ENCODE measurements at regions not wholly inside any gene's neighbourhood (a gene's known extent, or its start where the extent isn't known, plus 50 kb on each side); places are given as distances from the start of the nearest gene placed in this dataset.

DNA sequence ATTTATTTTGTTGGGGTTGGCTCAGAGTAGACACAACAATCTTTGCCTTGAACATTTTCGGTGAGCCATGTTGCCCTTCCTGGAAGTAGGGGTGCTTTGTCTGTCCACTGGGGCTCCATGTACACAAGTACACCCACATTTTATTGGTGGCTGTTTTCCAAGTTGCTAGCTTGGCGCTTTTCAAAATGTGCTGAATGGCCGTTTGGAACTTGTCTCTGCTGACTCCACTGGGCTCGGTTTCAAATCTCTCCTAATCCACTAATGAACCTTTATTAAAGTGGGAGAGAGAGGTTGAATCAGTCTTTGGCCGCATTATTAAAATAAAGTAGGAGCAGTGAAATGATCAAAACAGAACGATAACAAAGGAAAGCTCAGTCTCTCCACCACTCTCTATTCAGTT lies 64.6 kb upstream of the TAF11L2 start:
- DNase-seq, result no peak

DNA sequence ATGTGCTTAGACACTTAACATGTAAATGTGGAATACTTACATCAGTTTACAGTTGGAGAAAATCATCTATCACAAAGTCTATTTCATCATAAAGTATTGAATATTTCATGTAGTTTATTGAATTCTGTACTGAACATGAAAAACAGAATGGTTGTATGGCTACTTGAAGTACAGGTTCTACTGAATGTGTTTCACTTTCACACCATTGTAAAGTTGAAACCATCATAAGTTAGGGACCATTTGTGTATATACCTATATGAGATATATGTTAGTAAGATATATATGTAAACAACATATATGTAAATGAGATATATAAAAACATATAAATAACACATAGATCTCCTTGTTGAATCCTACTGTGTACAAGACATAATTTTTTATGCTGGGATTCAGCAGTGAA lies 63.0 kb upstream of the TAF11L2 start:
- no peak for DNase-seq

DNA sequence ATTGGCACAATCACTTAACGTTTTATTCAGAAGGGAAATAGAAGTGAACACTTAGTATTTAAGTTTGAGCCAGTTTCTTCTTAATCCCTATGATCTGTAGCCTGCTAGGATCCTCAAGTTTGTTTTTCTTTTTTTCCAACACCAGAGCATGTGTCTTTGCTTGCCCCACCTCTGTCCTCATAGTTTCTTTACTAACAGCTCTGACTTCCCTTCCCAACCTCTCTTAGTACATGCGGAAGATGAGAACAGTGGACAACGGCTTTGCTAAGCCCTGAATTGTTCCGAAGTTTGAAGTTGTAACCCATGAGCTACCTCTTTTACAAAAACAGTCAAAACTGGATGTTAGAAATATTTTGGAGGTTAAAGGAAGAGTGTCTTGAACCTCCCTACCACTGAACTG lies 61.7 kb upstream of the TAF11L2 start:
- no peak for DNase-seq

DNA sequence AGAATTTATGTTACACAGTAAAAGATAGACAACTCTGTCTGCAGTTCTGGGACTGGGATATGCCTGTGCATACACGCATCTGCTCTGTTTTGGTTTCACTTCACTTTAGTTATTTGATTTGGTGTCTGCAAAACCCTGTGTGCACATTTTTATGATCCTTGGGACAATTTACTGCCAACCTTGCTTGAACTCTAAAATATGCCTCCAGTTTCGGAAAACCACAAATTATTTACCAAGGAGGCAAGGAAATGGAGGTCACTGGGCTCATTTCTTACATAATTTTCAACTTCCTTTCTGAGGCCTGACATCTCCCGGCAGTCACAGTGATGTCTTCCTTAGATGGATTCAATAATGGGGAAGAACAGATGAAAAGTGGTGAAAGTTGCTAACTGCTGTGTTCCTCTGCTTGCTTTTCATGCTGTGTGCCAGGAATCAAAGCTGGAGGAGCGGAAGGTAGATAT lies 61.2 kb upstream of the TAF11L2 start:
- DNase-seq, result no peak

DNA sequence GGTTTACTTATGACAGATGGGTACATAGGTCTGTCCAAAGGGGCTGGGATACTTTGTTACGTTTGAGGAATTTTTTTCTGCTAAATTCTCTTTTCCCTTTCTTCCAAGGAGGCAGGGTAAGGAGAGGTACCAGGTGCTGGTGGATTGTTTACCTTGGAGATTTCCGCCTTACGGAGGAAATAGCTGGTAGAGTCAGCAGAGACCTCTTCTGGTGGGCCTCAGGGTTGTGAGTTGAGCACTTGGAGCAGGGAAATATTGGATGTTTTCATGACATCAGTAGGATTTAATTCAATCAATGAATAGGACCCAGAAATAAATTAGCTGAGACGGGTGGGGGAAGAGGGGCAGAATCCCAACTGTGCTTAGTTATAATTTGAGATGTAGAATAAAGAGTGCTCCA lies 60.0 kb upstream of the TAF11L2 start:
- no peak for DNase-seq

DNA sequence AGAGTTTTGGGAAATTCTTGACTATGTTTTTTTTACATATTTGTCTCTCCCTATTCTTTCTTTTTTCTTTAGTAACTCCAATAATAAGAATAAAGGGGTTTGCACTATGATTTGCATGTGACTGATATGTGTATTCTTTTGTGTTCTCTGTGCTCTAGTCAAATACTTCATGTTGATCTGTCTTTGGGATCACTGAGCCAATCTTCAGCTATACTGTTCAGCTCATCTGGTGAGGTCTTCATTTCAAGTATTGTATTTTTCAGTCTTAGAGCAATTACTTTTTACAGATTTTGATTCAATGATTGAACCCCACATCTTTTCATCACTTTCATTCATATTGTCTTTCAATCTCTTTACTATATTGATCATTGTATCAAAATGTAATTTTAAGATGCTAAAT lies 58.1 kb upstream of the TAF11L2 start:
- DNase-seq, result no peak

DNA sequence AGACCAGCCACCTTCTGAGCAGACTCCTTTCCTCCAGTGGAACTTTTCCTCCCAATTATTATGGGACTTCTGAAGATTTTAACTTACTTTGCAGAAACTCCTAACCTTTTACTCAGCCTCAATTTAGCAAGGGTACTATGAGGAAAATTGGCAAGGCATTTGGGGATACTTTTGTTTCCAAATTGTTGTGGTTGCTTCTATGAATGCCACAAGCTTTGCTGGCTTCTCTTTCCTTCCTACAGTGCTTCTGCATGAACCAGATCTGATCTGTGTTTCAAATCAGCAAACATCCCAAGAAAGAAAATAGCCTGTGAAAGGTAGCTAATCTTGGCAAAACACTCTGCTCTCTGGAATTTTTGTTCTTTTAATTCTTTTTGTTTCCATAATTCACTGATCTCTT lies 57.3 kb upstream of the TAF11L2 start:
- no peak for DNase-seq

DNA sequence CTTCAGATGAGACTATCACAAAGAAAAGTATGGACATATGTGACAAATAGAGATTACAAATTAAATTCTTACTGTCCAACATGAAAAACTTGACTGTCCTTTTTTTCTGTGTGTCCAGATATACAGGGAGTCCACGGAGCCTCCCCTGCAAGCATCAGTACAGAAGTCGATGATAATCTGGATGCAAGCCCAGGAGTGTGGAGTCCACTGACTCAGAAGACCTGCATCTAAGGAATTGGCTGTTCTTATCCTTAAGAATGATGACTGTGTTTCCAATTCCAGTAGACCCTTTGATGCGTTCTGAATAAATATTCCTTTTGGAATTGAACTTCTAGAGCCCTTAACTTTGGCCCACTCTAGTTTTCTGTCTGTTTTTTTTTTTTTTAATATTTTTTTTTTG lies 56.7 kb upstream of the TAF11L2 start:
- no peak for DNase-seq

DNA sequence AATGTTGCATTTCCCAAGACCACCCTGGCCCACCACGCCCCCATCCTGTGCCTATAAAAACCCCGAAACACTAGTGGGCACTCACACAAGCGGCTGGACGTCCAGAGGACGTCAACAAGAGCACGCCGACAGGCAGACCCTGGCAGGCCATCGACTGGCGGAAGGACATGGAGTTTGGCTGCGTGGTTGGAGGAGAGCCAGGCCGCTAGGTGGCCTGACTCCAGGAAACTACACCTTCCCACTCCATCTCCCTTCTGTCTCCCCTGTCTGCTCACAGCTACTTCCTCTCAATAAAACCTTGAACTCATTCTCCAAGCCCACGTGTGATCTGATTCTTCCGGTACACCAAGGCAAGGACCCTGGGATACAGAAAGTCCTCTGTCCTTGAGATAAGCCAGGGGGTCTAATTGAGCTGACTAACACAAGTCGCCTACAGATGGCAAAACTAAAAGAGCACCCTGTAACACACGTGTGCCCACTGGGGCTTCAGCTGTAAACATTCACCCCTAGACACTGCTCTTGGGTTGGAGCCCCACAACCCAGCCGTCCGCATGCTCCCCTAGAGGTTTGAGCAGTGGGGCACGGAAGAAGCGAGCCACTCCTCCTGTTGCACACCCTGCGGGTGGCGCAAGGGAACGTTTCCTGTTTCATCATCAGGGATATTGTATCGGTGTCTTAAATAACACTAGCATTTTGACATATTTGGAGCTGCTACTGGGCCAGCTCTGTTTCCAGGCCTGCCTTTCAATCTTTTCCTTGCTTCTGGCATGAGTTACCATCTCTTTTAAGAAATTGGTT lies 54.5 kb upstream of the TAF11L2 start:
- no peak for DNase-seq

DNA sequence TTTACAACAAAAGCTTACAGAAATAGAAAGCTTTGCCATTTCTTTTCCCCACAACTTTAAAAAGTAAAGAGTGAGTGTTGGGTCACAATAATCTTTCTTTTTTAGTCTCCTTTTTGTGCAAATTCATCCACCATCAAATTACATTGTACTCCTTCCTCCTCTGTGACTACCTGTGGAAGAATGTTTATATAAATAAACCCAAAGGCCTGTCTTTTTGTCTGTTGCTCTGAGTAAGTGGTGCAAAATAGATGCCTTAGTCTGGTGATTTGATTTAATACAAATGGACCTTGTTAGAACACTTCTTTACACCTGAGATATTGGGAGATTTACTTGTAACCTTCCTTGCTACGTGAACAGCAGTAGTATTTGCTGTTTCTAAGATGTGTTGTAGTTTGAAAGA lies 53.5 kb upstream of the TAF11L2 start:
- no peak for DNase-seq

DNA sequence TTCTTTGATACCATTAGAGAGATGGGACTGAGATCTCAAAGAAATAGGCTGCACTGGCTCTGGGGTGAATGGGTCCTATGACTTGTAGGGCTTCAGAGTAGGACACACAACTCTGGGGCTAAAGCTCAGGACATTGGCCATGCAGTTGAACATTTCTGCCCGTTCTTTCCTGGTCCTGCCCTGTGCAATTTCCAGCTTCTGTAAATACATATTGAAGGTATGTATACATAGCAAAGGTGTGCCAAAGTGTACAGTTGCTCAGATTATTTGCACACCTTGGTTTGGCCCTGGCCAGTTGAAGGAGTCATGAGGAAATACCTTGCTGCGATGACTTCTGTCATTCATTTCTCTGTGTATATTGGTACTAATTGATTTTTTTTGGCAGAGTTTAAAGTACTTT lies 52.8 kb upstream of the TAF11L2 start:
- DNase-seq, result no peak

Measured in activated CD4-positive, alpha-beta T cell treated with anti-CD3 and anti-CD28 coated beads, Interleukin-2, amount 50 U/mL, for 16 hours (primary cell).